Globus pallidus (tissue), 1 donor: ENCODE measurements at regions not wholly inside any gene's neighbourhood (a gene's known extent, or its start where the extent isn't known, plus 50 kb on each side); places are given as distances from the start of the nearest gene placed in this dataset.
"Not testable (repeated sequence)": the region's sequence is repeated elsewhere in the genome, so short reads cannot be mapped to it uniquely, and the experiment has no call there.

Experiments
- DNase-seq: peaks from one replicate; pipeline ENCODE4 v3.0.0-alpha.2; 2015; ENCODE audit warnings: low spot score

DNA sequence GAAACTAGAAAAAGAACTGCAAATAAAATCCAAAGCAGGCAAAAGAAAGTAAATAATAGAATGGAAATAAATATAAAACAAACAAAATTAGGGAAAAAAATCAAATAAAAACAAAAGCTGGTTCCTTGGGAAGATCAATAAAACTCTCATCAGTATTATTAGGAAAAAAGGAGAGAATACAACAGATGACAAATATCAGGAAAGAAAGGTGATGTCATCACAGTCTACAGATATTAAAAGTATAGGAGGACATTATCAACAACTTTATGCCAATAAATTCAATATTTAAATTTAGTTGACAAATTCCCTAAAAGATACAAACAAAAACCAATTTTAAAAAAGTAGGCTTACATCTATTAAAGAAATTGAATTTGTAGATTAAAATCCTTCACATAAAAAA lies 107.4 kb upstream of the FOXN3 start:
- DNase-seq = no peak

DNA sequence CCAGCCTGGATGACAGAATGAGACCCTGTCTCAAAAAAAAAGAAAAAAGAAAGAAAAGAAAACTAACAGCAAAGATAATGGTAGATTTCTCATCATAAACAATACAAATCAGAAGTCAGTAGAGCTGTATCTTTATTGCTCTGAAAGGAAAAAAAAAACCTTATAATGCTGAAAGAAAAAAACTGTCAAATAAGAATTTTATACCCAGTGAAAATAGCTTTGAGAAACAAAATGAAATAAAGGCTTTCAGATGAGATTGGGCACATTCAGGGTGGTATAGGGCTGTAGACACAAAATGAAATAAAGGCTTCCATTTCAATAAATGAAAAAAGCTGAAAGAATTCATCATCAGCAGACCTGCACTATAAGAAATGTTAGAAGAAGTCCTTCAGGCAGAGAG lies 105.0 kb upstream of the FOXN3 start:
- DNase-seq = no peak

DNA sequence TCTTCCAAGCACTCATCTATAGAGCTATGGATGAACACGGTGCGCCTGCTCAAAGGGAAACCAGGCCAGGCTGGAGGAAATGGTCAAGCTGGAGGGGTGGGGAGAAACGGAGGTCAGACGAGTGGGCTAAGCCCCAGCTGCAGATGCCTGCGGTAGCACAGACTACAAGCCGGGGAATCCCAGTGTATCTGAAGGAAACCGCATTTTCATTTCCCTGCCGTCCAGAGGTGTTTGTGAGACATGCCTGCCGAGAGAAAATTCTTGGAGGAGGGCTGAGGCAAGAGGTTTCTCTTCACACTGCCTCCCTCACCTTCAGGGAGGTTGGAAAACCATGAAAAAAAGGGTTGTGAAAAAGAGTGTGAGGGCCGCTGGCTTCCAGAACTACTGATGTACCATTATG lies 102.0 kb upstream of the FOXN3 start:
- no peak for DNase-seq

DNA sequence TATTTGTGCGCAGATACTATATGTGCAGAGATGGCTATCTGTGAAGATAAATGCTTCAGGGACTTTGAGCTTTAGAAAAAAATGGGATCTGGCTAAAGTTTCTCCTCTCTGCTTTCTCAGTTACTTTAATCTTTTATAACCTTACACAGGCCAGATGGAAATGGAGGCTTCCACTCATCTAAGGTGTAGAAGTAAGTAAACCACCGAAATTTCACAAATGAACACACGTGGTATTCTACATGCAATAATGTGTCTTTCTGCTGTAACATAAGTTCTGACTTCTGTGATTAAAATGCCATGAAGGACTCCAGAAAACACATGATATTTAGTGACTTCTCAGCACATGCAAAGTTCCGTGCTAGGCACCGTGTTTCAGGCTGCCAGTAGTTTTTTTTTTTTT lies 99.1 kb upstream of the FOXN3 start:
- DNase-seq = no peak

DNA sequence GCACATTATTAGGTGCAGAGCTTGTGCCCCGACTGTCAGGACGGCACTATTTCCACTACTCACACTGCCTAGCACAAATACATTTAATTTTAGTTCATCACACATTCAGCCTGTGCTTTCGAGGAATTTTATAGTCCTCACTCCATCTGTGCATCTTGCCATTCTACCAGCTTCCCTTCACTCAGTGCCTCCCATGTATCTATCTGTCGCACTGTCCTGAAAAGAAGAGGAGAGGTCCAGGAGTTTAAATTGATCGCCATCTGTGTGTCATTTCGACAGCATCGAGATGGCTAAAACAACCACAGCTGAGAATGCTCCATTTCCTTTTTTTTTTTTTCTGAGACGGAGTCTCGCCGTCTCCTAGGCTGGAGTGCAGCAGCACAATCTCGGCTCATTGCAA lies 97.6 kb upstream of the FOXN3 start:
- no peak for DNase-seq

DNA sequence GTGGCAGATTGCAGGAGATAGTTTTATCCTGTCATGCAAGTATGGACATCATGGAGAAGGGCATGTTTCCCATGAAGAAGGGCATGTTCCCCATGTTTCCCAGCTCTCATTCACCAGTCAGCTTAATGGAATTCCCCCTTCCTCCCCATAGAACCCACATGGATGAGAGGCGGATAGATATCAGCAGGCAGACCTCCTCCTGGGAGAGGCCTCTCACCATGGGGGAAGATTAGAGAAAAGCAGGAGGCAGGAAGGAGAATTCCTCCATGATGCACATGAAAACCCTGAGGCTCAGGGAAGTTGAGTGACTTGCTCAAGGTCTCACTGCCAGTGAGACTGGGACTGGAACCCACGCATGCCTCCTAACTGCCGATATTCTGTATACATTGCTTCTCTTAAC lies 92.9 kb upstream of the FOXN3 start:
- no peak for DNase-seq

DNA sequence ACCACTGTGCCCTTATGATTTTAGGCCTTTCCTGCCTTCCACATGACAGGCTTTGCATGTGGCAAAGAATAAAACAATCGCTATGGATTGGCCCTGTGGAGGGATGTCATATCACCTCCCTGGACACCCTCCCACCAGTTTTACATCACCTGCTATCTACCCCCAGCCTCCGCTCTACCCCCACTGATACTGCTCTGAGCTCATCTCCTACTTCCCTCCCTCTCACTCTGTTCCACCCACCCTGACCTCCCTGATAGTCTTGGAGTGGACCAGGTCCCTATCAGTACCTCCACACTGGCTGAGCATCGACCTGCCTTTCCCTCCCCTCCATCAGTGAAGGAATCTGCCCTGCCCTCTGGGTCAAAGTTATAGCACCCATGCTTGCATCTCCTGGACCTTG lies 91.8 kb upstream of the FOXN3 start:
- no peak for DNase-seq

DNA sequence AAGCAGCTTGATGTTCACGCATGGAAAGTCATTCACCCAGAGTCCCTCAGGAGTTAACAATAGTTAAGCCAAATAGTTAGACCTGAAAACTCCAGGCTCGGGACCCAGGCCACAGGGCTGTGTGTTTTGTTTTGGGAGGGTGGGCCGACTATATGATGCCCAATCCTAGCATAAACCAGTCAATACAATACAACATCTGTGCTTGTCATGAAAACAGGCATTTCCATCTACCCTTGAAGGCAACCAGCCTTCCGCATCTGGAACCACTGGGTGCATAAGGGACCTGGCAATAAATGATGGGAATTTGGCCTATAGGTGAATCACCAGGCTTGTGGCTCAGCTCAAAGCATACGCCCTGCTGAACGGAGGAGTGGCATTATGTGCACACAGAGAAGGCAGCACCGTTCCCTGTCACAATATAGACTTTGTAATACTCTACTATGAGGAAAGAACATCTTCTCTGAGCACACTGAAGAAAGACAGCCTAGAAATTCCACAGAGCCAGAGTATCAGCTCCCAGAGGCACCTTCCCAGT lies 91.0 kb upstream of the FOXN3 start:
- DNase-seq = no peak

DNA sequence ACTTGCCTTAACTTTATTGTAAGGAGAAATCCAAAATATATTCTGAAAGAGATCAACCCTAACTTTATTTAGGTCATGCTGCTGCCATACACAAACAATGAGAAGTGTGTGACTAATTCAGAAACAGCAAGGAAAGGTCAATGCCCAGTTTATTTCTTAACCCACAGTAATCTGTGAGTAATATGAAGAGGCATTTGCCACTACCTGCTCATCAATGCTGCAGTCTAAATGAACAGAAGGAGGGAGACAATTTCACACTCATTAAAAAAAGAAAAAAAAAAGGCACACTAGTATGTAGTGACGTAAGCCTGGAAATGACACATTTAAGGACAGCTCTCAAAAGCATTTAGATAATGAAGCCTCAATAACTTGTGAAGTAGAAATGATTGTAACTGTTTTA lies 90.5 kb upstream of the FOXN3 start:
- no peak for DNase-seq

DNA sequence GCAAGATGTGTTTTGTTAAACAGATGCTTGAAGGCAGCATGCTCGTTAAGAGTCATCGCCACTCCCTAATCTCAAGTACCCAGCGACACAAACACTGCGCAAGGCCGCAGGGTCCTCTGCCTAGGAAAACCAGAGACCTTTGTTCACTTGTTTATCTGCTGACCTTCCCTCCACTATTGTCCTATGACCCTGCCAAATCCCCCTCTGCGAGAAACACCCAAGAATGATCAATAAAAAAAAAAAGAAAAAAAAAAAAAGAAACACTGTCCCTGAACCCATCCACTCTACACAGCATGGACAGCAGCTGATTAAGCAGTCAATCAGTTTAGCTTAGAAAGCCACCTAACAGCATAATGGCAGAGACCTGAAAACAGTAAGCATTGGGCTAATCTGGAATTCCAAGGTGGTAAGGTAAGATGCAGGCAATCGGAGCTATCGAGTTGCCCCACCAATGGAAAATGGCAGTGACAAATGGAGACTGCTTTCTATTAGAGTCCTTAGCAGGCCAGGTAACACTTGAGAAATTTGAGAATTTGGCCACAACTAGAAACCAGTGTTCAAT lies 89.9 kb upstream of the FOXN3 start:
- not testable (repeated sequence) for DNase-seq

DNA sequence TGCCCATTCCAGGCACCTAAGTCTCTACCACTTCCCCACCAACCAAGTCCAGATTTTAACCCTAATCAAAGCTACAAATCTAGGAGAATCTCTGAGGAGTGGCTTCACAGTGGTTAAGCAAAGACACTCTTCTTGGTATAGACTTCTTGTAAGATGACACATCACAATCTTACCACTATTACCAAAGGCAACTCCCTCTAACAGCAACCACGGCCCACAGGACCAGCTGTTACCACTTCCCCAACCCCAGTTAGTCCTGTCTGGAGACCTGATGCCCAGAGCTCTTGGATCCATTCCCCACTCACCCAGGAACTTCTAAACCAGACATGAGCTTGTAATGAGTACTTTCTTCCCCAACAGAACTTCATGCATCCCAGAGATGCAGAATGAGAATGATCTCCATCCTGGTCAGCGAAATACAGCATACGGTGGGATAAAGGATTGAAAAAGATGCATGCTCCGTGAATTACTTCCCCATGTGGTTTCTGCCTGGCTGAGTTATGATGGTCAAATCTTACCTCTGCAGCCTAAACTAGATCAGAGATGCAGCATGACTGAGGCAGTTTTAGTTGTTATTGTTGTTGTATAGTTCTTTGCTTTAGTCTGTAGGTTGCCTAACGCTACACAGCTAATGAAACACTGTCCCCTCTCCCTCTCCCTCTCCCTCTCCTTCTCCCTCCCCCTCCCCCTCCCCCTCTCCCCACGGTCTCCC lies 87.7 kb upstream of the FOXN3 start:
- DNase-seq = no peak

DNA sequence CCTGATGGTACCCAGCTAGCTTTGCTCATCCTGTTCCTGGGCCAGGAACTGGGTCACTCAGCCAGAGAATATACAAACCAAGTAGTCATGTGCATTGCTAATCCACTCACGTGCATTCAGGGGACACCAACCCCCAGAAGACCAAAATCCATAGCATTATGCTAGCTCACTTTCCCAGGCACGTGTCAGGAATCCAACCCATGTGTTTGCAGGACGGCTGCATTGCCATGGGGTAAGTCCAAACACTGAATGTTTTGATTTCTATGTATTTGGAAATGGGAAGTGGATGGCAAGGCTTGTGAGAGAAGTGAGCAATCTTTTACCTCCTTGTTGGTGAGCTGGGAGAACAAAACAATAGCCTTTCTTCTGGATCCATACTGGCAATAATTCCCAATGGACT lies 87.1 kb upstream of the FOXN3 start:
- DNase-seq = no peak

DNA sequence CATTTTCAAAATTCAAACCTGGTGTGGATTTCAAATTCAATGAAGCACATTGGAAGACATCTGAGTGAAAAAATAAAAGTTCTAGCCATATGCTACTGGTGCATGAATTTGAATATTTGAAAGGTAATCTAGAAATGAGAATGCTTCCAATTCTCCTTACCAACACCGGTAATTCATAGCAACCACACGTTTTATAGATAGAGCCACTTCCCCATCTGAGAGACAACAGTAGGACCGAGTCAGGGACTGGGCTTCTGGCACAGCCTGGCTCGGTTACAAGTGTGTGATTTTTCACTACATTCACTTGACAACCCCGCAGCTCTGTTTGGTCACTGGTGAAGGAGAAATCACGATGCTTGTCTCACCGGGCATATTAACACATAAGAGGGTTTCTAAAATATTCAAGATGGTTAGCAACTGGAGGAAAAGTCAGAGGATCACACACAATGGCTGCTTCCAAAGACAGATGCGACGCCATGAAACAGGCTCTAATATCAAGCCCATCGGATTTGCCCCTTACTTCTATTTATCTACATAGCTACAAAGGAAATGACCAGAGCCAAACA lies 86.5 kb upstream of the FOXN3 start:
- no peak for DNase-seq

DNA sequence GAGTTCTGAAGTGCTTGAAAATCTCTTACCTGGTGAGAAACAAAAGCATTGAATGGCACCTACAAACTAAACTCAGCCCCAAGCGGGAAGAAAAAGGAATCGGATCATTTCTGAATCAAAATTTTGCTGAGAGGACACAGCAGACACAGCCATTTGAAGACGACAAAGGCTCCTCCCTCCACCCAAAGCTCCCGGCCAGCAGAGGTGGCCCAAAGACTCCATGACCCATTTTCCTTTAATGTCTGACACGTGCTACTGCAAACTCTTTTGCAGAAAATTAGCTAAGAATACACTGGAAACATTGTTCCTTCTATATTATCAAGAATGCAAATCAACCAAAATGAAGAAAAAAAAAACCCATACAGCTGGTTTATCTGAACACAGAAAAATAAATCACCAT lies 85.9 kb upstream of the FOXN3 start:
- DNase-seq = no peak

DNA sequence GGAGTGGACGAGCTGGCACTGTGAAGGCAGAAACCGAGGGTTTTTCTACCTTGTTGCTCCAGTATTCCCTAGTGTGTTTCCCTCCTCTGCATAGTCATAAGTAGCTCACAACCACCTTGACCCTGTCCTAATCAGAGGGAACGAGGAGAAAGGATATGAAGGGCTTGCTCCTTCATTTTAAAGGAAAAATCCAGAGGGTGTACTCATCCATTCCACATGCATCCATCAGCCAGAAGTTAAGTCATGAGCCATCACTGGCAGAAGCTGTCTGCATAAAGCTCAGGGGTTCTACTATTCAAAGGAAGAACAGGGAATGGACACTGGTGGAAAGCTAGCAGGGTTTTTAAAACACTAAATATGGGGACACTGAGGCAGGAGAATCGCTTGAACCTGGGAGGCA lies 84.3 kb upstream of the FOXN3 start:
- no peak for DNase-seq

DNA sequence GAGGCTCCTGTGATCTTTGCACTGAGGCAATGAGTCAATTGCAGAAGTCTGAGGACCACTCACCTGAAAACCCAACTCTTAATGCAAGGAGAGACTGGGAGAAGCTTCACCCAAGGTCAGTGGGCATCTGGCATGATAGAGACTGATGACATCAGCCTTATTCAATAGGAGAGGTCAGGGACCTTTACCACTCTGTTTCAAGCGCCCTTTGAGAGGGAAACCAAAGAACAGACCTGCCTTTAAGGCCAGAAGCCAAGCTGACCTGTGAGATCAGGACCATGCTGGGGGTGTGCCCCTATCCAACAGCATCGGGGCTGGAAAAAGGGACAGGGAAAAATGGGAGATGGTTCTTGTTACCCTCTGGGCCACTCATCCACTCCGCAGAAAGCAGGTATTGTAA lies 83.3 kb upstream of the FOXN3 start:
- no peak for DNase-seq

DNA sequence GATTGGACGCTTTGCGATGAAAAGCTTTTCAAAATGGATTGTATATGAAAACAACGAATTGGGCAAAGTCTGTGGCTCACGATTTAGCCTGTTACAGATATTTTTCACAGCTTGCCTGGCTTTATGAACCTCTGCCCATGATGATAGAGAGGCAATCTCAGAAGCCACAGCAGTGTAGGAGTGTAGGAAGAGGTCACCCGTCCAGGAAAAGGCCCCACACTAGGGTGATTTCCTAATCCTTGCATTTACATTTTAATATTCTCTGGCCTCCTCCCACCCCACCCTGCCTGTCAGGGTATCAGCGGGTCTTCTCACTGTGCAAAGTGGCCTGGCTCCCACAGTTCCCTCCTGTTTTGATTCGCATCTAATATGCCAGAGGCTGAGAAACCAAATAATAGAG lies 81.8 kb upstream of the FOXN3 start:
- DNase-seq = no peak

DNA sequence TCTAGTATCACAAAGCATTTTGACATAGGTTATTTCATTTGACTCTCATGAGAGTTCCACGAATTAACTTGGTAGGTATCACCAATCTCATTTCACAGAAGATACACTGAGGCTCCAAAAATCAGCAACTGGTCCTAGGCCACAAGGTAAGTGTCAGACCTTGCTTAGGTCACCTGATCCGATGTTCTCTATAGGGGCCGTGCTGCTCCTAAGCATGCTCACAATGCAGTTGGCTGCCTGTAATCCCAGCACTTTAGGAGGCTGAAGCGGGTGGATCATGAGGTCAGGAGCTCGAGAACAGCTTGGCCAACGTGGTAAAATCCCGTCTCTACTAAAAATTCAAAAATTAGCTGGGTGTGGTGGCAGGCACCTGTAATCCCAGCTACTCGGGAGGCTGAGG lies 78.7 kb upstream of the FOXN3 start:
- DNase-seq = no peak

DNA sequence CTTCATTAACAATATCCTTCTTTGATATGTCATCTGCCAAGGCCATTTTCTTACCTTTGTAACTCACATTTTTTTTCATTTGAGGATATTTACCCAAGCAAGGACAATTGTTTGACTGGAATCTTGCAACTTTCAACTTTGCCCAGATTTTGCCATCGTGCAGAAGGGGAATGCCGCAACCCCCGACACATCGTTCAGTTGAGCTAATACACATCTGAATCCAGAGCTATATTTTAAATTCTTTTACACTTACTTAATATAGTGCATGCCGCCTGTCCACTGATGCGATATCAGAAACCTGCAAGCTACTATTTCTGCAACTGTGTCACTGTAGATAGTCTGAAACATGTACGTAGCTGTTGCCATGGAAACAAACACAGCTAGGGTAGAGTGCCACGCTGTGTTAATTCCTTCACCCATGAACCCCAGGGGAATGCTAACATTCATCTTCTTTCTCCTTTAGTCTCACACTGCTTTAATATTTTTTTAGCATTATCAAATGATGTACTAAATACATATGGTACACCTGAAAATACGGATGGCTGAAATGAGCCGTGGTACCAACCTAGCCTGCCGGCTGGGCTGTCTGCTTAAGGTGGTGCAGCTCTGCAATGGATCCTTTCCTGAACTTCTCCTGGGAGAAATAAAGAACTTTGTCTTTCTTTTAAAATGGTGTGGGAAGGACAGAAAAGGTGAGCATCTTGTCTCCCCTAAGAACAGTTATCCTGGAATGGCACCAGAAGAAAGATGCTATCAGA lies 77.0 kb upstream of the FOXN3 start:
- no peak for DNase-seq

DNA sequence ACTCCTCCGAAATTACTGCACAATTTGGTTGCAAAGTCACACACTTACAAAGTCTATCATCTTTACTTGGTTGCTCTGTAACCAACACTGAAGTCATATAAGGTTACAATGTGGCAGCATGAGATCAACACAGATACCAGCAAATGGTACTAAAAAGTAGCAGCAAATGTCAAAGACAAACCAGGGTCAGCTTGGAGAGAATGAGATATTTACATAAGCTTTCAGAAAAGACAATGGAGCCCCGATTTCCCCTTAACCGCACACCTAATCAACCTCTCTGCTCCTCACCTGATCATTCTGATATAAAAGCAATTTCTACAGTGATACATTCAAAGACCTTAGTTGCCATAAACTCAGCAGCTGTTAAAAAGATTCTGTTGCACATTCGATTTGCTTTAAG lies 76.4 kb upstream of the FOXN3 start:
- no peak for DNase-seq

DNA sequence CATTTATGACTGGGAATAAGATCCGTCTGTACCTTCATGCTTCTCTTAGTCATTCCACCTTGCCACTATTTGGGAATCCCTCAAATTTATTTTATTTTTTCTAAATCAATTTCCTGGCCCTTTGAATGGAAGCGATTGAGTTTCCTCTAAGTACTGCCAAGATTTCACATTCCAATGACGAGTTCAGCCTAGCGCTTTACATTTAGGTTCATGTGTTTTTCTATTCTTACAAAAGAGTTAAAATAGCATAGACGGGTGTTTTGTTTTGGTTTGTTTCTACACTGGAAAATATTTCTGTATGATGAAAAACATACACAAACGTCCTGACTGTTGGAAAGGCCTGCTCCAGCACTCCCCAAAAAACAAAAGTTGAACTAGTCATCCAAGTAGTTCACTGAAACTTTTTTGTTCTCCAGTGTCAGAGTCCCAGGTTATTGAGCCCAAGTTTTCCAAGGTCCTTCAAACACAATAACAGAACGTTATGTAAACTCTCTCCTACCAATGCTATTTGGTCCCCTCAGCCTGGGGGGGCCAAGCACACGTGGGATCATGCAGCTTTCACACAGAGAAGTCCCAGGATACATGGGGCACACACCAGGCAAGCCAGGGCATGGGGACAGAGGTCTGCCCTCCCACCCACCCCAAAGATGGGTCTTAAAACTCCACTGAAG lies 74.8 kb upstream of the FOXN3 start:
- DNase-seq = no peak

DNA sequence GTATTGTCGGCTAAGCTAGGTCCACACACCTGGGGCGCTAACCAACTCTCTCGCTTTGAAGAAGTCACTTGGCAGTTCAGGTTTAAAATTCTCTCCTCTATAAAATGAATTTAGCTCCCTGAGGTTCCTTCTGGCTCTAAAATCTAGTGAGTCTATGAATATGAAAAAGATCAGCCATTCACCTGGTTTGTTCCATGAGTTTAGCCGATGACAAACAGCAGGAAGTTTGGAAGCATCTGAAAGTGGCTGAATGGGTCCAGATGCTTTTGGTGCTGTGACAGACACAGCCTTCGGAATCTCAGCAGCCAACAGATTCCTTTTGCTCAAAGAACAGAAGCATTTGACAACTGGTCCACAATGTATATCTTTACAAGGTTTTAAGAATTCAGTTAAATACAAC lies 73.4 kb upstream of the FOXN3 start:
- no peak for DNase-seq
